ENCODE measurements at regions not wholly inside any gene's neighbourhood (a gene's known extent, or its start where the extent isn't known, plus 50 kb on each side); places are given as distances from the start of the nearest gene placed in this dataset.

DNA sequence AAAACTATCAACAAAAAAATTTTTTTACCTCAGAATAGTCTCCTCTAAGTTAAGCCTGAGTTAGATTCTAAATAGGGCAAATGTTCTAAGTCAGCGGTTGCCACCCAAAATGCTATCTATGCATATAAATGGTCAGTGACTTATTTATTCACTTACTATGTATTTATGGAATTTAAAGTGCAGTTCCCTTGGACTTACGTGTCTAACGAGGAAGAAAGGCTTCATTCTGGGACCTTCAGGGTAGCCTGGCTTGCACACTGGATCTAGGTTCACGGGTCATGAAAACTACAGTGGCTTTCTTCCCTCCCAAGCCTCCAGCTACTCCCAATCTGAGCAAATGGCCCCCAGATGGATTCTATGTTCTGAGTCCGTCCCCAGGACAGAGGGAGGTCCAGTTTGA, 77.1 kb downstream of the ARF6 start:
- Mint-ChIP-seq H3K4me1 (peaks cover 31 to 82% (median 57%) of the 10 kb centered on the region in 7 donors), H3K9me3 (no peaks in the 10 kb centered on the region), H3K36me3 (no peaks in the 10 kb centered on the region), H3K27me3 (no peaks in the 10 kb centered on the region), H3K4me3 (peak overlapping the region in 6 of 10 donors; percentile 41 to 96 (median 82)), H3K27ac (peak overlapping the region; percentile 96 to 99 (median 99))
- Histone ChIP-seq H3K4me3 (ENCODE audit: low read length) (no peak overlapping the region), H3K36me3 (ENCODE audit: control insufficient read depth in 2 of 3, insufficient read depth in 3 of 3, low read length in 3 of 3) (no peaks in the 10 kb centered on the region), H3K27me3 (ENCODE audit: control insufficient read depth in 2 of 2, insufficient read depth in 2 of 2, low read length in 2 of 2) (no peaks in the 10 kb centered on the region), H3K4me1 (ENCODE audit: control insufficient read depth in 2 of 2, insufficient read depth in 2 of 2, low read length in 2 of 2) (peaks cover 35 to 40% of the 10 kb centered on the region in 2 donors), H3K27ac (ENCODE audit: low read depth, low read length) (peak overlapping the region; percentile 74), H3K9me3 (ENCODE audit: control insufficient read depth in 2 of 3, low read length in 3 of 3) (no peaks in the 10 kb centered on the region)
- CTCF ChIA-PET = interaction anchor here (0.7 to 4.0 kb wide), 7 partner anchors 17 to 144 kb away, joined by 3 to 39 read pairs (median 8); no protein-coding TSS in a partner anchor
- POLR2A ChIA-PET = interaction anchor here (1.2 to 11.1 kb wide), 16 partner anchors 8 to 112 kb away, joined by 4 to 214 read pairs (median 20); partner anchors contain the start of gene ARF6
- no peak for ATAC-seq
- intact Hi-C loops (cut with micrococcal nuclease) = loop anchor here (5.0 to 10.0 kb wide), 3 partner anchors 335 to 1892 kb away; partner anchors contain the start of genes DNAAF2 (in 1 of the 2), GNG2 (in 1 of the 2) and MAP4K5 (in 1 of the 2)
- no peak for DNase-seq

- peak overlapping the region; percentile 96 to 99 (median 99) for H3K27ac Mint-ChIP-seq
Observed at GRCh38 chr14:49970474-49971147, 77.7 kb downstream of the ARF6 start.

GRCh38 chr14:49971156-49972130, 78.6 kb downstream of the ARF6 start:
- H3K27me3 ChIP-seq (ENCODE audit: control insufficient read depth in 2 of 2, insufficient read depth in 2 of 2, low read length in 2 of 2) = no peaks in the 10 kb centered on the region
- H3K9me3 ChIP-seq (ENCODE audit: control insufficient read depth in 2 of 3, low read length in 3 of 3) = no peaks in the 10 kb centered on the region
- peaks cover 35 to 49% of the 10 kb centered on the region in 2 donors for H3K4me1 ChIP-seq (ENCODE audit: control insufficient read depth in 2 of 2, insufficient read depth in 2 of 2, low read length in 2 of 2)
- POLR2A ChIA-PET = interaction anchor here (0.7 to 11.1 kb wide), 40 partner anchors 8 to 149 kb away, joined by 3 to 214 read pairs (median 6); partner anchors contain the start of genes ARF6 and VCPKMT
- H3K4me3 ChIP-seq (ENCODE audit: low read length) = peak overlapping the region; percentile 40
- H3K4me1 Mint-ChIP-seq = peaks cover 32 to 88% (median 63%) of the 10 kb centered on the region in 7 donors
- ATAC-seq = peak; percentile 92
- peak overlapping the region; percentile 75 to 96 (median 86) for H3K4me3 Mint-ChIP-seq
- no peaks in the 10 kb centered on the region for H3K36me3 ChIP-seq (ENCODE audit: control insufficient read depth in 2 of 3, insufficient read depth in 3 of 3, low read length in 3 of 3)
- CTCF ChIA-PET = interaction anchor here (0.7 to 4.0 kb wide), 15 partner anchors 8 to 133 kb away, joined by 3 to 39 read pairs (median 5); partner anchors contain the start of gene ARF6
- no peaks in the 10 kb centered on the region for H3K36me3 Mint-ChIP-seq
- H3K27me3 Mint-ChIP-seq = no peaks in the 10 kb centered on the region
- H3K9me3 Mint-ChIP-seq = no peaks in the 10 kb centered on the region
- intact Hi-C loops (cut with micrococcal nuclease) = loop anchor here (1.0 to 10.0 kb wide), 16 partner anchors 11 to 1891 kb away; partner anchors contain the start of genes DNAAF2 (in 1 of the 2), GNG2 (in 1 of the 2), MAP4K5 (in 1 of the 2) and SOS2 (in 1 of the 2)
- H3K27ac ChIP-seq (ENCODE audit: low read depth, low read length) = peak overlapping the region; percentile 74
- peak overlapping the region; percentile 96 to 99 (median 99) for H3K27ac Mint-ChIP-seq
- peak in 8 of 9 donors; percentile 59 to 94 (median 90) for DNase-seq

More at GRCh38 chr14:49970474-49971147, 77.7 kb downstream of the ARF6 start:
- ChIA-PET CTCF (interaction anchor here (0.7 to 4.0 kb wide), 10 partner anchors 9 to 144 kb away, joined by 3 to 39 read pairs (median 5); no protein-coding TSS in a partner anchor), POLR2A (interaction anchor here (1.0 to 11.1 kb wide), 29 partner anchors 8 to 142 kb away, joined by 3 to 214 read pairs (median 11); partner anchors contain the start of gene ARF6)
- H3K27me3 Mint-ChIP-seq = no peaks in the 10 kb centered on the region
- H3K36me3 Mint-ChIP-seq = no peaks in the 10 kb centered on the region
- ATAC-seq (no peak), DNase-seq (no peak)
- H3K4me1 ChIP-seq (ENCODE audit: control insufficient read depth in 2 of 2, insufficient read depth in 2 of 2, low read length in 2 of 2) = peaks cover 35 to 41% of the 10 kb centered on the region in 2 donors
- no peaks in the 10 kb centered on the region for H3K9me3 Mint-ChIP-seq
- H3K4me3 ChIP-seq (ENCODE audit: low read length) = peak overlapping the region; percentile 3
- intact Hi-C loops (cut with micrococcal nuclease) = loop anchor here (1.0 to 10.0 kb wide), 15 partner anchors 10 to 1892 kb away; partner anchors contain the start of genes DNAAF2 (in 1 of the 2), GNG2 (in 1 of the 2) and MAP4K5 (in 1 of the 2)
- no peaks in the 10 kb centered on the region for H3K9me3 ChIP-seq (ENCODE audit: control insufficient read depth in 2 of 3, low read length in 3 of 3)
- no peaks in the 10 kb centered on the region for H3K36me3 ChIP-seq (ENCODE audit: control insufficient read depth in 2 of 3, insufficient read depth in 3 of 3, low read length in 3 of 3)
- H3K4me1 Mint-ChIP-seq = peaks cover 31 to 88% (median 61%) of the 10 kb centered on the region in 7 donors
- H3K27ac ChIP-seq (ENCODE audit: low read depth, low read length) = peak overlapping the region; percentile 74
- peak overlapping the region; percentile 75 to 96 (median 86) for H3K4me3 Mint-ChIP-seq
- no peaks in the 10 kb centered on the region for H3K27me3 ChIP-seq (ENCODE audit: control insufficient read depth in 2 of 2, insufficient read depth in 2 of 2, low read length in 2 of 2)

- H3K4me3 Mint-ChIP-seq = peak overlapping the region; percentile 75 to 96 (median 86)
- ATAC-seq (no peak), DNase-seq (peak in 4 of 9 donors; percentile 16 to 30 (median 18))
- no peaks in the 10 kb centered on the region for H3K9me3 ChIP-seq (ENCODE audit: control insufficient read depth in 2 of 3, low read length in 3 of 3)
- H3K9me3 Mint-ChIP-seq = peaks cover 0 to 4% (median 0%) of the 10 kb centered on the region in 11 donors
- H3K27ac Mint-ChIP-seq = peak overlapping the region; percentile 96 to 99 (median 99)
- H3K36me3 ChIP-seq (ENCODE audit: control insufficient read depth in 2 of 3, insufficient read depth in 3 of 3, low read length in 3 of 3) = no peaks in the 10 kb centered on the region
- H3K36me3 Mint-ChIP-seq = peaks cover 0 to 4% (median 0%) of the 10 kb centered on the region in 5 donors
- H3K27ac ChIP-seq (ENCODE audit: low read depth, low read length) = peak overlapping the region; percentile 74
- intact Hi-C loops (cut with micrococcal nuclease) = loop anchor here (2.0 to 10.0 kb wide), 4 partner anchors 259 to 1890 kb away; partner anchors contain the start of genes DNAAF2 (in 1 of the 2), GNG2 (in 1 of the 2), MAP4K5 (in 1 of the 2) and SOS2 (in 1 of the 2)
- CTCF ChIA-PET = interaction anchor here (0.8 to 4.0 kb wide), 12 partner anchors 10 to 110 kb away, joined by 3 to 39 read pairs (median 6); partner anchors contain the start of gene ARF6
- no peaks in the 10 kb centered on the region for H3K27me3 ChIP-seq (ENCODE audit: control insufficient read depth in 2 of 2, insufficient read depth in 2 of 2, low read length in 2 of 2)
- POLR2A ChIA-PET = interaction anchor here (0.7 to 11.1 kb wide), 34 partner anchors 8 to 144 kb away, joined by 3 to 214 read pairs (median 10); partner anchors contain the start of genes ARF6 and VCPKMT
- peak overlapping the region; percentile 40 for H3K4me3 ChIP-seq (ENCODE audit: low read length)
- H3K4me1 ChIP-seq (ENCODE audit: control insufficient read depth in 2 of 2, insufficient read depth in 2 of 2, low read length in 2 of 2) = peaks cover 42 to 57% of the 10 kb centered on the region in 2 donors
- H3K27me3 Mint-ChIP-seq = no peaks in the 10 kb centered on the region
- peaks cover 37 to 92% (median 69%) of the 10 kb centered on the region in 7 donors for H3K4me1 Mint-ChIP-seq
Observed at GRCh38 chr14:49972131-49972671, 79.3 kb downstream of the ARF6 start.

- Histone ChIP-seq H3K9me3 (ENCODE audit: control insufficient read depth in 2 of 3, low read length in 3 of 3) (no peaks in the 10 kb centered on the region), H3K27ac (ENCODE audit: low read depth, low read length) (peak overlapping the region; percentile 74), H3K27me3 (ENCODE audit: control insufficient read depth in 2 of 2, insufficient read depth in 2 of 2, low read length in 2 of 2) (no peaks in the 10 kb centered on the region), H3K36me3 (ENCODE audit: control insufficient read depth in 2 of 3, insufficient read depth in 3 of 3, low read length in 3 of 3) (no peaks in the 10 kb centered on the region), H3K4me1 (ENCODE audit: control insufficient read depth in 2 of 2, insufficient read depth in 2 of 2, low read length in 2 of 2) (peaks cover 49 to 63% of the 10 kb centered on the region in 2 donors), H3K4me3 (ENCODE audit: low read length) (peak overlapping the region; percentile 40)
- Mint-ChIP-seq H3K4me1 (peaks cover 43 to 95% (median 75%) of the 10 kb centered on the region in 7 donors), H3K27me3 (no peaks in the 10 kb centered on the region), H3K9me3 (peaks cover 0 to 4% (median 0%) of the 10 kb centered on the region in 11 donors), H3K27ac (peak overlapping the region; percentile 96 to 99 (median 99)), H3K4me3 (peak overlapping the region; percentile 75 to 96 (median 86)), H3K36me3 (peaks cover 0 to 5% (median 0%) of the 10 kb centered on the region in 5 donors)
- POLR2A ChIA-PET = interaction anchor here (0.6 to 11.1 kb wide), 23 partner anchors 11 to 124 kb away, joined by 3 to 214 read pairs (median 12); partner anchors contain the start of gene ARF6
- CTCF ChIA-PET = interaction anchor here (0.8 to 4.0 kb wide), 8 partner anchors 9 to 110 kb away, joined by 3 to 39 read pairs (median 3); no protein-coding TSS in a partner anchor
- peak in 5 of 9 donors; percentile 13 to 62 (median 29) for DNase-seq
- ATAC-seq = no peak
- intact Hi-C loops (cut with micrococcal nuclease) = loop anchor here (2.0 to 10.0 kb wide), 4 partner anchors 258 to 1889 kb away; partner anchors contain the start of genes DNAAF2 (in 1 of the 2), GNG2 (in 1 of the 2), MAP4K5 (in 1 of the 2) and SOS2 (in 1 of the 2)
Observed at GRCh38 chr14:49972823-49973222, 79.9 kb downstream of the ARF6 start.

Data from naive thymus-derived CD4-positive, alpha-beta T cell (primary cell).